ENCODE measurements at regions not wholly inside any gene's neighbourhood (a gene's known extent, or its start where the extent isn't known, plus 50 kb on each side); places are given as distances from the start of the nearest gene placed in this dataset.
"Not testable (repeated sequence)": the region's sequence is repeated elsewhere in the genome, so short reads cannot be mapped to it uniquely, and the experiment has no call there.

- no peak for DNase-seq
Observed at GRCh38 chr4:62500296-62500695, 1300.2 kb downstream of the ADGRL3 start.

- DNase-seq: no peak
Observed at GRCh38 chr4:62495032-62495431, 1294.9 kb downstream of the ADGRL3 start.

- DNase-seq: not testable (repeated sequence)
Observed at GRCh38 chr4:62491756-62492155, 1291.6 kb downstream of the ADGRL3 start.

GRCh38 chr4:62490635-62491034, 1290.5 kb downstream of the ADGRL3 start:
- DNase-seq: no peak

GRCh38 chr4:62487016-62487415, 1286.9 kb downstream of the ADGRL3 start:
- DNase-seq: no peak

DNA sequence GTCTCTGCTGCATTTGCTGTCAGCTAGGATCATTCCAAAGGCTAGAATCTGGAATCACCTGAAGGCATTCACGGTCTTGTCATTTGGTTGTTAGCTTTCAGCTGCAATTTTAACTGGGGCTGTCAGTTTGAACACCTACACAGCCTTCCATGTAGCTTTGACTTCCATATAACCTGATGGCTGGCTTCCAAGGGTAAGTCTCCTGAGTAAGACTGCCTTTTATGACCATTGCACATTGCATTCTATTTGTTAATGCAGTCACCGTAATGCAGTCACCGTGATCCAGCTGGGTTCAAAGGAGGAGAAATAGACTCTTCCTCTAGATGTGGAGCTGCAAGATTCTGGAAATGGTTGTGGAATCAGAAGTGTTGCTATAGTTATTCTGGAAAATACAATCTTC, 1284.2 kb downstream of the ADGRL3 start:
- no peak for DNase-seq

DNA sequence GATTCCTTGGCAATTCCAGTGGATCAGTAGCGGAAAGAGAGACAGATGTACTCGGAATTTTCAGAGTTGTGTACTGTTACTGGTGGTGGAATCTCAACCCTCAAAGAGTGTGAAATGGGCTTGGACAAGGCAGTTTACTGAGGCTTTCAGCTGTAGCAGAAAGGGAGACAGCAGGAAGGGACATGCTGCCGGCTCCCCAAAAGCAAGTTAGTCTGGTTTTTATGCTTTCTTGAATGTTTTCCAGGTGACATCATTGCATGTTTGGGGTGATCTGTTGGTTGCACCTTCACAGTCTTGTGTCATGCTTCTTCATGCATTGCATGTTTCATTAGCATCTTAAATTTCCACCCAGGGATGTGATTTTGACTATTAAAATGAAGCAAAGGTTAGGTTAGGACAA, 1282.2 kb downstream of the ADGRL3 start:
- no peak for DNase-seq

DNA sequence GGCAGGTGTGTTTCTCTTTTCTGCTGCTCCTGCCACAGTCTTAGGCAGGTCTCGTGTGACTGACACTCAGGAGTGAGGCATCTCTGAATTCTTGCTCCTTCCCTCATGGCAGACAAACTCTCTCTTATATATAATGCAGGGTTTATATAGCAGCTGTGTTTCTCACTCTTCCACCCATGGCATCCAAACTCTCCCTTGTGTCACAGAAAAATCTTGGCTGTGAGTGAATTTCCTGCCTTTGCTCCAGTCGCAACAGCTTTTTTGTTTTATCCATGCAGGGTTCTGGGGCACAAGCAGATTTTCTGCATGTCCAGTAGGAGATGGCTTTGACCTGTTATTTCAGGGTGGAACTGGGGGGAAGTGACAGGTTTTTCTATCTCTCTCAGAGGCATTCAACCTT, 1275.5 kb downstream of the ADGRL3 start:
- DNase-seq: no peak

GRCh38 chr4:62474802-62475201, 1274.7 kb downstream of the ADGRL3 start:
- DNase-seq: no peak

DNA sequence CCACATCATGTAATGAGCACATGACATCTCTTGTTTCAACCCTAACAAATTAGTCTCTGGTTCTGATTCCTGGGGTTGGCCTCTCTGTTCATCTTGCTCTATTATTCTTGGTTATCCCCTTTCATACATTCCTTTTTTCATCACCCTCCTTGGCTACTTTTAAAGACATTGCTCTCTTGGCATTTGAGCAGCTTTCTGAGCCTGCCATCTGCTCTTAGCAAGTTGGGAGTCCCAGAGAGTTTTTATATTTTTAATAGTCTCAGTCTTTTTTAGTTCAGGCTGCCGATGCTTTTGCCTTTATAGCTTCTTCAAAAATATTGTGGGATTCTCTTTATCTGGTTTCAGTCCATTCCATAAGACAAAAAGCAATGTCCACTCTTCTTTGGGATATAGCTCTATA, 1270.9 kb downstream of the ADGRL3 start:
- no peak for DNase-seq

GRCh38 chr4:62470421-62470983, 1270.4 kb downstream of the ADGRL3 start:
- DNase-seq: no peak

GRCh38 chr4:62470020-62470419, 1269.9 kb downstream of the ADGRL3 start:
- DNase-seq: no peak

- no peak for DNase-seq
Observed at GRCh38 chr4:62461961-62462360, 1261.8 kb downstream of the ADGRL3 start.

- DNase-seq: no peak
Observed at GRCh38 chr4:62460329-62460728, 1260.2 kb downstream of the ADGRL3 start.

DNA sequence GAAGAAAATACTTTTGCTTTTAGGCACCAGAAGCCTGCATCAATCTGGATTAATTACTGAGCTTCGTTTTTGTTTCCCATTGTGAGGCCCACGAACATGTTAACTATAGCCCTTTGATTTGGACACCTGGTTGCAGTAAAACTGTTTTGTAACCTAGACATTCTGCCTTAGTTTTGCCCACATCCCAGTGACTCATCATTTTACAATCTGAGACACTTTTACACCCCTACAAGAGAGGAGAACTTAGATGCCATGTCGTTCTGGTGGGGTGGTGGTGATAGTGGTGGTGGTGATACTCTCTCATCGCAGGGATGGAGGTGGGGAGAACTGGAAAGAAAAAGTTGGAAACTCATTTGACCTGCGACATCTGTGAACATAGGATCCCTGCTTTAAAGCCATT, 1257.2 kb downstream of the ADGRL3 start:
- no peak for DNase-seq

DNA sequence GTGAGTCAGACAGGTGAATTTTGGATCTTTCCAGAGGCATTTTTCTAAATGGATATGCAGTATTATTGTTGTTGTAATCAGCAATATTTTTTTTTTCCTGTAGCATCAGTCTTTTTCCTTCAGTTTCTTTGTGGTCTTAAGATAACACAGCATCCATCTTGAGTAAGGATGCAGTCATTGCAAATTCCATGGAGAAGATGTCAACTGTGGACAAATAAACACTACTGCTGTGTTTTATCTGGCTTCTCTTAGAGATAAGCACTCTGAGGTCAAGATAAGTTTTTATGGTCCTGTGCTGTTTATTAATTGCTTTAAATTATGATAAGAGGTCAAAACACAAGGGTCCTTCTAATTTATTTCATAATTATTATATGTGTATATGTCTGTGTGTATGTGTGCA, 1255.7 kb downstream of the ADGRL3 start:
- DNase-seq: no peak

- no peak for DNase-seq
Observed at GRCh38 chr4:62454535-62454934, 1254.4 kb downstream of the ADGRL3 start.

GRCh38 chr4:62450740-62451139, 1250.6 kb downstream of the ADGRL3 start:
- DNase-seq: no peak

GRCh38 chr4:62449538-62449937, 1249.4 kb downstream of the ADGRL3 start:
- DNase-seq: no peak

GRCh38 chr4:62448911-62449310, 1248.8 kb downstream of the ADGRL3 start:
- DNase-seq: no peak

DNA sequence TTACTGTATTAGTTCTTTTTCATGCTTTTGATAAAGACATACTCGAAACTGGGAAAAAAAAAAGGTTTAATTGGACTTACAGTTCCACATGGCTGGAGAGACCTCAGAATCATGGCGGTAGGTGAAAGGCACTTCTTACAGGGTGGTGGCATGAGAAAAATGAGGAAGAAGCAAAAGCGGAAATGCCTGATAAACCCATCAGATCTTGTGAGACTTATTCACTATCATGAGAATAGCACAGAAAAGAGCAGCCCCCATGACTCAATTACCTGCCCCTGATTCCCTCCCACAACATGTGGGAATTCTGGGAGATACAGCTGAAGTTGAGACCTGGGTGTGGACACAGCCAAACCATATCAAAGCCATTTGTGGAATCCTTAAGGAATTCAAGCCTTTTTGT, 1238.9 kb downstream of the ADGRL3 start:
- DNase-seq: no peak

DNA sequence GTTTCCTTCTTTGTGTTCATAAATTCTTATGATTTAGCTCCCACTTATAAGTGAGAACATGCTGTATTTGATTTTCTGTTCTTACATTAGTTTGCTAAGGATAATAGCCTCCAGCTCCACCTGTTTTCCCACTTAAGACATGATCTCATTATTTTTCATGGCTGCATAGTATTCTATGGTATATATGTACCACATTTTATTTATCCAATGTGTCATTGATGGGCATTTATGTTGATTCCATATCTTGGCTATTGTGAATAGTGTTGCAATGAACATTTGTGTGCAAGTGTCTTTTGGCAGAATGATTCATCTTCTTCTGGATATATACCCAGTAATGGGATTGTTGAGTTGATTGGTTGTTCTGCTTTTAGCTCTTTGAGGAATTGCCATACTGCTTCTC, 1234.8 kb downstream of the ADGRL3 start:
- no peak for DNase-seq

- DNase-seq: not testable (repeated sequence)
Observed at GRCh38 chr4:62431513-62432231, 1231.5 kb downstream of the ADGRL3 start.

DNA sequence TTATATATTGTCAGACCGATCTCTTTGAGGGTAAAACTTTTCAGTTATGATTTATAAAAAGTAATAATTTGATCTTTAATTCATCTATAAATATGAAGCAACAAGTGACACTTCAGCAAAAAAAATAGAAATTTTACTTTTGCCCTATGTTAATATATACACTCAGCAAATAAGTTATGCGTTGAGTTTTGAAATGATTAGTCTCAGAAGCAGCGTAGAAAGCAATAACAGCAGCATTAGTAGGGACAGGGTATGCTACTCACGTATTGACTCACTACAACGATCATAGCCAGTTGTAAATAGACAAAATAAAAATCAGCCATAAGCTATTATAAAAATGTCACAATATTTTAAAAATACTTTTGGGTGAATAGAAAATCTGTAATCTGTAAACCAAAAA, 1229.2 kb downstream of the ADGRL3 start:
- DNase-seq: no peak

DNA sequence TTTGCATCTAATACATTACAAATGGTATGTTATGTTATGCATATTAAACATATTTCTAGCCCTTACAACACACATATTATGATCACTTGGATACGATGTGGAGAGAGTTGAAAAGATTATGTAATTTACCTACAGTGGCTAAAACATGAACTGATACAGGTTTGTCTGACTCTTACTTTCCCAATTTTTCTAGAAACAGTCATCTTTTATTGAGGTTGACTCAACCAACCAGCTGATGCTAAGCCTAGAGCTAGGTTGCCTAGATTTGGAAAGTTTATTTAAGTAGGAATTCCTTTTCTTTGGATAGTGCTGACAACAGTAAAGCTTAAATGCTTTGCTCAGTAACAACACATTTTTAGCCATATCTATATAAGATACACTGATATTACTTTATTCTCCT, 1215.1 kb downstream of the ADGRL3 start:
- no peak for DNase-seq

Measured in stimulated activated CD4-positive, alpha-beta T cell treated with anti-CD3 and anti-CD28 coated beads, Interleukin-4, amount 100 ng/mL, for 24 hours (primary cell).